SU-DHL-6 (cell line): ENCODE measurements at regions not wholly inside any gene's neighbourhood (a gene's known extent, or its start where the extent isn't known, plus 50 kb on each side); places are given as distances from the start of the nearest gene placed in this dataset.

Source experiments
- H2AFZ ChIP-seq: fragments of 200-600 bp; sonication (generic); 2 replicates; pipeline ENCODE4 v1.6.1; 2014; ENCODE audit warnings: low read depth, mild to moderate bottlenecking, moderate library complexity, mixed read lengths, antibody characterized with exemption, low read length; ENCODE audit not compliant: severe bottlenecking
- H3F3A ChIP-seq: fragments of 200-600 bp; shearing (Covaris generic); 2 replicates; pipeline ENCODE4 v1.6.0; 2016; ENCODE audit warnings: antibody characterized with exemption, mild to moderate bottlenecking; ENCODE audit not compliant: insufficient read depth
- H3K27ac ChIP-seq: fragments of 200-600 bp; sonication (generic); 2 replicates; pipeline ENCODE4 v1.5.1; 2016; ENCODE audit warnings: low read depth, mild to moderate bottlenecking, low read length, moderate library complexity, mixed read lengths
- H3K27me3 ChIP-seq: fragments of 200-600 bp; sonication (generic), shearing (Covaris generic); 2 replicates; pipeline ENCODE4 v1.6.0; 2014; ENCODE audit warnings: mild to moderate bottlenecking, low read length
- H3K36me3 ChIP-seq: fragments of 200-600 bp; sonication (generic); 2 replicates; pipeline ENCODE4 v1.6.1; 2014; ENCODE audit warnings: mild to moderate bottlenecking, low read length, mixed read lengths
- H3K4me2 ChIP-seq: fragments of 300-600, 200-600 bp; shearing (Covaris generic), sonication (generic); 2 replicates; pipeline ENCODE4 v1.6.0; 2014; ENCODE audit warnings: low read length, low read depth, mild to moderate bottlenecking; ENCODE audit not compliant: poor library complexity, severe bottlenecking
- H3K4me3 ChIP-seq: fragments of 200-600 bp; sonication (generic); 2 replicates; pipeline ENCODE4 v1.5.1; 2014; ENCODE audit warnings: antibody characterized with exemption, low read length, mild to moderate bottlenecking, mixed read lengths; ENCODE audit not compliant: insufficient read depth, poor library complexity, severe bottlenecking
- H3K79me2 ChIP-seq: fragments of 200-600 bp; sonication (generic); 2 replicates; pipeline ENCODE4 v1.6.1; 2014; ENCODE audit warnings: mild to moderate bottlenecking, low read length, moderate library complexity; ENCODE audit not compliant: insufficient read depth
- H3K9ac ChIP-seq: fragments of 200-600 bp; sonication (generic); 2 replicates; pipeline ENCODE4 v1.7.0; 2014; ENCODE audit warnings: mild to moderate bottlenecking, low read length
- H3K9me2 ChIP-seq: fragments of 200-600 bp; sonication (generic); replicated peaks from 2 replicates; pipeline ENCODE4 v1.6.1; 2014; ENCODE audit warnings: low read length; ENCODE audit not compliant: insufficient read depth
- H3K9me3 ChIP-seq: fragments of 200-600 bp; sonication (generic); 2 replicates; pipeline ENCODE4 v1.6.1; 2014; ENCODE audit warnings: low read length, mixed read lengths; ENCODE audit not compliant: insufficient read depth
- H4K20me1 ChIP-seq: fragments of 200-600 bp; sonication (generic); 2 replicates; pipeline ENCODE4 v1.6.1; 2014; ENCODE audit warnings: low read depth, mild to moderate bottlenecking, antibody characterized with exemption, low read length, moderate library complexity, mixed read lengths
- EZH2phosphoT487 ChIP-seq: fragments of 200-600 bp; sonication (generic), shearing (Covaris generic); conservative IDR thresholded peaks from 2 replicates; pipeline ENCODE4 v1.6.1; 2018; ENCODE audit warnings: mild to moderate bottlenecking, antibody characterized with exemption, low read length, moderate library complexity, mixed read lengths
- TF ChIP-seq, protein P1 (sequence below): fragments of 200-600 bp; sonication (generic); IDR thresholded peaks from one replicate; pipeline ENCODE4 v1.5.1; 2017; ENCODE audit warnings: antibody characterized with exemption, mild to moderate bottlenecking, low read length, moderate library complexity; ENCODE audit not compliant: insufficient read depth, poor library complexity, severe bottlenecking

DNA sequence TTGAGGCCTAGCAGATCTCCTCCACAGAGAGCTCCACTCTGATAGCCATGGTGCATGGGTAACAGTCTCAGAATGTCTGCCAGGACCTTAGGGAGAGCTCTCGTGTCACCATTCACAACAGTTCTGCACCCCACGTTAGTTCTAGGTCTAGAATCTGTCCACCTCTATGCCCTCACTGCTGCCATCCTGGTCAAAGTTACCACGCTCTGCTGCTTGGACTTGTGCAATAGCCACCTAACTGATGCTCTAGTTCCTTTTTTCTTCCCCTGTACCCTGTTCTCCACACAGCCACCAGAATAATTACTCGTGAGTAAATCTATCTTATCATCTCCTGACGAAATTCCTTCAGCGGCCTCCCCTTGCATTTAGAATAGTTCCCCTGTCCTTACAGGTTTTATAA is 268.8 kb upstream of the GATB start:
- H3K79me2 ChIP-seq: no peaks in the 10 kb centered on the region
- no peak overlapping the region for H3K27ac ChIP-seq
- H3F3A ChIP-seq: no peaks in the 10 kb centered on the region
- H3K4me3 ChIP-seq: no peak overlapping the region
- H3K9me3 ChIP-seq: no peaks in the 10 kb centered on the region
- H3K9ac ChIP-seq: no peak overlapping the region
- no peaks in the 10 kb centered on the region for H3K9me2 ChIP-seq
- no peaks in the 10 kb centered on the region for H3K27me3 ChIP-seq
- H3K36me3 ChIP-seq: no peaks in the 10 kb centered on the region
- no peak overlapping the region for H2AFZ ChIP-seq
- no peak for TF ChIP-seq EZH2phosphoT487
- TF ChIP-seq, protein P1, sequence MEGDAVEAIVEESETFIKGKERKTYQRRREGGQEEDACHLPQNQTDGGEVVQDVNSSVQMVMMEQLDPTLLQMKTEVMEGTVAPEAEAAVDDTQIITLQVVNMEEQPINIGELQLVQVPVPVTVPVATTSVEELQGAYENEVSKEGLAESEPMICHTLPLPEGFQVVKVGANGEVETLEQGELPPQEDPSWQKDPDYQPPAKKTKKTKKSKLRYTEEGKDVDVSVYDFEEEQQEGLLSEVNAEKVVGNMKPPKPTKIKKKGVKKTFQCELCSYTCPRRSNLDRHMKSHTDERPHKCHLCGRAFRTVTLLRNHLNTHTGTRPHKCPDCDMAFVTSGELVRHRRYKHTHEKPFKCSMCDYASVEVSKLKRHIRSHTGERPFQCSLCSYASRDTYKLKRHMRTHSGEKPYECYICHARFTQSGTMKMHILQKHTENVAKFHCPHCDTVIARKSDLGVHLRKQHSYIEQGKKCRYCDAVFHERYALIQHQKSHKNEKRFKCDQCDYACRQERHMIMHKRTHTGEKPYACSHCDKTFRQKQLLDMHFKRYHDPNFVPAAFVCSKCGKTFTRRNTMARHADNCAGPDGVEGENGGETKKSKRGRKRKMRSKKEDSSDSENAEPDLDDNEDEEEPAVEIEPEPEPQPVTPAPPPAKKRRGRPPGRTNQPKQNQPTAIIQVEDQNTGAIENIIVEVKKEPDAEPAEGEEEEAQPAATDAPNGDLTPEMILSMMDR: no peak
- H3K4me2 ChIP-seq: no peak overlapping the region
- no peaks in the 10 kb centered on the region for H4K20me1 ChIP-seq

DNA sequence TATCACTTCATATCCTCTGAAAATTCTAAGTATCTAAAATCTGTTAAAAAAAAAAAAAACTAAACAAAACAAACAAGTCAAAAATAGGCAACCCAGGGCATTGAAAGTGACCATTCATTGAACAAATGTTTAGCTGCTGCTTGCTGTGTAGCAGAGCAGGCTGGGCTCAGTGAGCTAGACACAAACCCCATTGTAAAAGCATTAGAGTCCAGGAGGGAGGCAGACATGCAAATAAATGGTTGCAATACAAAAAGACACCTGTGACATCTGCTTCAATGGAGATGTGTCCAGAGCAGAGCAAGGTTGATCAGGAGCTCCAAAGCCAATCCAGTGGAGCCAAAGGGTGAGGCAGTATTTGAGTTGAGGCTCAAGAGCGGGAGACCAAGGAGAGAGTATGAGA is 267.3 kb upstream of the GATB start:
- Histone ChIP-seq H3F3A (no peaks in the 10 kb centered on the region), H4K20me1 (no peaks in the 10 kb centered on the region), H3K4me3 (no peak overlapping the region), H3K9ac (no peak overlapping the region), H3K36me3 (no peaks in the 10 kb centered on the region), H3K4me2 (no peak overlapping the region), H3K9me3 (no peaks in the 10 kb centered on the region), H3K79me2 (no peaks in the 10 kb centered on the region), H3K27ac (no peak overlapping the region), H3K27me3 (no peaks in the 10 kb centered on the region), H2AFZ (no peak overlapping the region), H3K9me2 (no peaks in the 10 kb centered on the region)
- TF ChIP-seq, protein P1: no peak
- no peak for TF ChIP-seq EZH2phosphoT487

DNA sequence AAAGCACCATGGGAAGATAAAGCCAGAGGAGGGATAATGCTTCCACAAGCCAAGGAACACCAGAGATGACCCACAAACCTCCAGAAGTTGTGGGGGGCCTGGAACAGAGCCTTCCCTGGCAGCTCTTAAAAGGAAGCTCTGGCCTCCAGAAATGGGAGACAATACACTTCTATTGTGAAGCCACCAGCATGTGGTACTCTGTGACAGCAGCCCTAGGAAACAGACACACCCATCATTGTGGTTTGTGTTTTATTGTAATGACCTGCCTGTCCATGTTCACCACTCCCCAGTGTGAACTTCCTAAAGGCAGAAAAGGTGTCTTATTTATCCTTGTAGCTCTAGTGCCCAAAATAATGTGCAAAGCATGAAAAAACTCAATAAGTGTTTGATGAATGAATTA is 264.1 kb upstream of the GATB start:
- Histone ChIP-seq H3K9me3 (no peaks in the 10 kb centered on the region), H3K4me2 (no peak overlapping the region), H3K9ac (no peak overlapping the region), H3K27me3 (no peaks in the 10 kb centered on the region), H3K27ac (no peak overlapping the region), H3K79me2 (no peaks in the 10 kb centered on the region), H3K36me3 (no peaks in the 10 kb centered on the region), H3K4me3 (no peak overlapping the region), H3K9me2 (no peaks in the 10 kb centered on the region), H2AFZ (no peak overlapping the region), H3F3A (no peaks in the 10 kb centered on the region), H4K20me1 (no peaks in the 10 kb centered on the region)
- no peak for TF ChIP-seq EZH2phosphoT487
- TF ChIP-seq, protein P1: no peak

DNA sequence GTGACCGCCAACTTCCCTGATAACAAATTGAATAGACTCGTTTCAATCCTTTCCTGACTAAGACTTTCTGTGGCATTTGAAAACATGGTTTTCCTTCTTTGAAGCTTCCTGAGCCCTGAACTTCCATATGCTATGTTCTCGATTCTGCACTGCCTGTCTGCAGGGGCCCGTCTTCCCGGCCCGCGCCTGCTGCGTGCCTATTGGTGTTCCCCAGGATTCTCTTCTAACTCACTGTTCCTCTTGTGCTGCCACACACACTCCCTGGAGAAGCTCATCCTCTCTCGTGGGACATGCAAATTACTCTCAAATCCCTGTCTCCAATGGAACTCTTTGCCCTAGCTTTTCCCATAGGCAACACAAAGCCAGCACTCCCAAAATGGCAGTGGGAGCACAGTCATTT is 262.9 kb upstream of the GATB start:
- Histone ChIP-seq H3K9me2 (no peaks in the 10 kb centered on the region), H3K36me3 (no peaks in the 10 kb centered on the region), H3K4me3 (no peak overlapping the region), H4K20me1 (no peaks in the 10 kb centered on the region), H3F3A (no peaks in the 10 kb centered on the region), H3K9ac (no peak overlapping the region), H3K27me3 (no peaks in the 10 kb centered on the region), H3K9me3 (no peaks in the 10 kb centered on the region), H3K79me2 (no peaks in the 10 kb centered on the region), H2AFZ (no peak overlapping the region), H3K4me2 (no peak overlapping the region), H3K27ac (no peak overlapping the region)
- no peak for TF ChIP-seq EZH2phosphoT487
